Fibroblast of lung (primary cell): ENCODE measurements at regions not wholly inside any gene's neighbourhood (a gene's known extent, or its start where the extent isn't known, plus 50 kb on each side); places are given as distances from the start of the nearest gene placed in this dataset.

Experiments
- EZH2 ChIP-seq: IDR thresholded peaks from 2 replicates; pipeline ENCODE4 v1.5.1; 2012; ENCODE audit warnings: low read length, control low read depth, mild to moderate bottlenecking; ENCODE audit errors: missing control alignments
- TF ChIP-seq, protein P1 (sequence below), 2 donors: IDR thresholded peaks in 1 of 2; conservative IDR thresholded peaks in 1 of 2; 1 replicate in 1 of 2; 2 replicates in 1 of 2; pipeline ENCODE4 v1.5.1; 2011 to 2012; ENCODE audit warnings: low read length in 2 of 2, control low read depth in 1 of 2, inconsistent platforms in 1 of 2, low read depth in 1 of 2, mild to moderate bottlenecking in 1 of 2

- TF ChIP-seq, protein P1, sequence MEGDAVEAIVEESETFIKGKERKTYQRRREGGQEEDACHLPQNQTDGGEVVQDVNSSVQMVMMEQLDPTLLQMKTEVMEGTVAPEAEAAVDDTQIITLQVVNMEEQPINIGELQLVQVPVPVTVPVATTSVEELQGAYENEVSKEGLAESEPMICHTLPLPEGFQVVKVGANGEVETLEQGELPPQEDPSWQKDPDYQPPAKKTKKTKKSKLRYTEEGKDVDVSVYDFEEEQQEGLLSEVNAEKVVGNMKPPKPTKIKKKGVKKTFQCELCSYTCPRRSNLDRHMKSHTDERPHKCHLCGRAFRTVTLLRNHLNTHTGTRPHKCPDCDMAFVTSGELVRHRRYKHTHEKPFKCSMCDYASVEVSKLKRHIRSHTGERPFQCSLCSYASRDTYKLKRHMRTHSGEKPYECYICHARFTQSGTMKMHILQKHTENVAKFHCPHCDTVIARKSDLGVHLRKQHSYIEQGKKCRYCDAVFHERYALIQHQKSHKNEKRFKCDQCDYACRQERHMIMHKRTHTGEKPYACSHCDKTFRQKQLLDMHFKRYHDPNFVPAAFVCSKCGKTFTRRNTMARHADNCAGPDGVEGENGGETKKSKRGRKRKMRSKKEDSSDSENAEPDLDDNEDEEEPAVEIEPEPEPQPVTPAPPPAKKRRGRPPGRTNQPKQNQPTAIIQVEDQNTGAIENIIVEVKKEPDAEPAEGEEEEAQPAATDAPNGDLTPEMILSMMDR (conservative IDR thresholded peaks at IDR 0.05 in 1 of 2, IDR thresholded peaks at IDR 0.05 in 1 of 2; ENCODE audit: low read depth in 1 of 2, low read length in 2 of 2): no peak
- TF ChIP-seq EZH2: no peak
Measured at GRCh38 chr13:109393045-109393444, 393.3 kb downstream of the IRS2 start.
